ENCODE measurements at regions not wholly inside any gene's neighbourhood (a gene's known extent, or its start where the extent isn't known, plus 50 kb on each side); places are given as distances from the start of the nearest gene placed in this dataset.
A peak's percentile ranks its signal among the peaks of the same experiment; 100 is the strongest.
"Not testable (repeated sequence)": the region's sequence is repeated elsewhere in the genome, so short reads cannot be mapped to it uniquely, and the experiment has no call there.

- not testable (repeated sequence) for DNase-seq
These were observed 690.1 kb upstream of the EPHA5 start for GRCh38 chr4:66360395-66360794.

GRCh38 chr4:66357316-66357715, 687.0 kb upstream of the EPHA5 start:
- no peak for DNase-seq

GRCh38 chr4:66355328-66355727, 685.0 kb upstream of the EPHA5 start:
- DNase-seq, result no peak

GRCh38 chr4:66351761-66352160, 681.5 kb upstream of the EPHA5 start:
- no peak for DNase-seq

GRCh38 chr4:66340286-66340893, 670.1 kb upstream of the EPHA5 start:
- DNase-seq, result no peak

GRCh38 chr4:66339007-66339406, 668.7 kb upstream of the EPHA5 start:
- no peak for DNase-seq

- DNase-seq, result no peak
These were observed 661.5 kb upstream of the EPHA5 start for GRCh38 chr4:66331761-66332160.

- DNase-seq, result no peak
These were observed 659.8 kb upstream of the EPHA5 start for GRCh38 chr4:66330125-66330524.

- DNase-seq, result peak in 1 of 3 experiments; percentile 60
These were observed 658.7 kb upstream of the EPHA5 start for GRCh38 chr4:66328803-66329574.

GRCh38 chr4:66307641-66308438, 637.6 kb upstream of the EPHA5 start:
- no peak for DNase-seq

GRCh38 chr4:66300336-66300934, 630.1 kb upstream of the EPHA5 start:
- DNase-seq, result no peak

- no peak for DNase-seq
These were observed 628.3 kb upstream of the EPHA5 start for GRCh38 chr4:66298569-66298968.

- peak in 1 of 3 experiments; percentile 48 for DNase-seq
These were observed 627.4 kb upstream of the EPHA5 start for GRCh38 chr4:66297703-66298102.

- DNase-seq, result peak in 2 of 3 experiments; percentile 32 to 72
These were observed 624.3 kb upstream of the EPHA5 start for GRCh38 chr4:66294638-66295037.

- DNase-seq, result no peak
These were observed 614.7 kb upstream of the EPHA5 start for GRCh38 chr4:66284991-66285451.

GRCh38 chr4:66279084-66279483, 608.8 kb upstream of the EPHA5 start:
- DNase-seq, result no peak

GRCh38 chr4:66275411-66276038, 605.2 kb upstream of the EPHA5 start:
- no peak for DNase-seq

- DNase-seq, result peak; percentile 43 to 89 (median 83)
These were observed 602.8 kb upstream of the EPHA5 start for GRCh38 chr4:66273110-66273509.

GRCh38 chr4:66270356-66270755, 600.1 kb upstream of the EPHA5 start:
- not testable (repeated sequence) for DNase-seq

- not testable (repeated sequence) for DNase-seq
These were observed 596.3 kb upstream of the EPHA5 start for GRCh38 chr4:66266554-66266953.

- peak in 2 of 3 experiments; percentile 24 to 65 for DNase-seq
These were observed 595.7 kb upstream of the EPHA5 start for GRCh38 chr4:66266035-66266434.

GRCh38 chr4:66252291-66252690, 582.0 kb upstream of the EPHA5 start:
- no peak for DNase-seq

GRCh38 chr4:66246643-66247042, 576.4 kb upstream of the EPHA5 start:
- no peak for DNase-seq
